ENCODE measurements at regions not wholly inside any gene's neighbourhood (a gene's known extent, or its start where the extent isn't known, plus 50 kb on each side); places are given as distances from the start of the nearest gene placed in this dataset.

- Mint-ChIP-seq H3K4me1 (no peaks in the 10 kb centered on the region), H3K27me3 (ENCODE audit: low read depth in 3 of 3) (peaks cover 0 to 2% (median 0%) of the 10 kb centered on the region in 3 donors), H3K4me3 (no peak overlapping the region), H3K27ac (no peak overlapping the region), H3K9me3 (no peaks in the 10 kb centered on the region), H3K36me3 (no peaks in the 10 kb centered on the region)
- DNase-seq, result no peak
Observed at GRCh38 chr5:168179192-168179593, 112.3 kb upstream of the WWC1 start.

DNA sequence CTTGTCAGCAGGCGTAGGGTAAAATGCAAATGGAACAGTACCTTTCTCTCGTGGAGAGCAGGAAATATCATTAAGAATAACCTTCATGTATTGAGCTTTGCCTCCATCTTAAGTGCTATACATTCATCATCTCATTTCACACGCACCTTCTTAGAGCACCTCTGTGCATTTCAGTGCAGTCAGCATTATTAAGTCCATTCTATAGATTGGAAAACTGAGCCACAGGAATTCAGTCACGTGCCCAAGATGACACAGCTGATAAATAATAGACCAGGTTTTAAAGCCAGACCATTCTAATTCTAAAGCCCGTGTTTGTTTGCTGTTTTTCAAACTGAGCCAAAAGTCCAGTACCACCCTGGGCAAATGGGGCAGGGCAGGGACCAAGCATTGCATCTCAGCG lies 109.2 kb upstream of the WWC1 start:
- Mint-ChIP-seq H3K27me3 (ENCODE audit: low read depth in 3 of 3) (peaks cover 0 to 4% (median 2%) of the 10 kb centered on the region in 3 donors), H3K9me3 (no peaks in the 10 kb centered on the region), H3K4me3 (no peak overlapping the region), H3K4me1 (no peaks in the 10 kb centered on the region), H3K36me3 (no peaks in the 10 kb centered on the region), H3K27ac (no peak overlapping the region)
- DNase-seq, result no peak

GRCh38 chr5:168184103-168184502 lies 107.3 kb upstream of the WWC1 start:
- no peaks in the 10 kb centered on the region for H3K9me3 Mint-ChIP-seq
- no peak overlapping the region for H3K4me3 Mint-ChIP-seq
- H3K27ac Mint-ChIP-seq, result no peak overlapping the region
- no peak for DNase-seq
- peaks cover 0 to 5% (median 2%) of the 10 kb centered on the region in 3 donors for H3K27me3 Mint-ChIP-seq (ENCODE audit: low read depth in 3 of 3)
- H3K36me3 Mint-ChIP-seq, result no peaks in the 10 kb centered on the region
- no peaks in the 10 kb centered on the region for H3K4me1 Mint-ChIP-seq

DNA sequence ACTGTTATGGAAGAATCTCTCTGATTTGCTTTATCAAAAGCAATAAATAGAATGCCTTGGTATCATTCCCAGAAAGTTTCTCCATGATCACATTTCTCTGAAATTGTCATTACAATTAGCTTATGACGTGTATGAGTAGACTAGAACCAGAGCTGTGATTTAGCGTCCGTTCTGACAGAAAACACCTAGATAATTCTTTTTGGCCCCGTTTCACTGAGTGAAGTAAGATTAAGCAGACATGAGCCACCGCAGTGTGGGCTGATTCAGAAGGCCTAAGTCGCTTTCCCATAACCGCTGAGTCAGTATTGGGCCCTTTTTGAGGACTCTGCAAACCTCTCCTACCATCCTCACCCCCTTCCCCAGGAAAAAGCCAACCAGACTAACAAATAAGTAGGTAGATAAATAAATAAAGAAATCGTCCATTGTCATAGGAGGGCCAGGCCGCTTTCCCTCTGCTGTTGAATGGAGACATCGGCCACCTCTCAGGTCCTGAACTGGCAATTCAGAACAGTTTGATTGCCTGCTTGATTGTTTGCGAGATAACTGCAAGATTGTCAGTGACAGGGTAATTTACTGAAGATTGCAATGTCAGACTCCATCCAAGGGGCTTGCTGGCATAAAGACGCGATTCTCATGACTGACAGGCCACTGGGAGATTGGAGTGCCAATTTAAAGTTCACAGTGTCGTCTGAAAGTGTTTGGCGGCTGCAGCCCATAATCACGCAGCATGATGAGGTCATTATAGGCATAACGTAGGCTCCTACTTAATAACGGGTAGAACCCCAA lies 105.0 kb upstream of the WWC1 start:
- H3K4me1 Mint-ChIP-seq, result no peaks in the 10 kb centered on the region
- H3K27ac Mint-ChIP-seq, result no peak overlapping the region
- peaks cover 0 to 6% (median 2%) of the 10 kb centered on the region in 3 donors for H3K27me3 Mint-ChIP-seq (ENCODE audit: low read depth in 3 of 3)
- no peak overlapping the region for H3K4me3 Mint-ChIP-seq
- H3K36me3 Mint-ChIP-seq, result no peaks in the 10 kb centered on the region
- DNase-seq, result no peak
- peaks cover 0 to 3% (median 0%) of the 10 kb centered on the region in 6 donors for H3K9me3 Mint-ChIP-seq

DNA sequence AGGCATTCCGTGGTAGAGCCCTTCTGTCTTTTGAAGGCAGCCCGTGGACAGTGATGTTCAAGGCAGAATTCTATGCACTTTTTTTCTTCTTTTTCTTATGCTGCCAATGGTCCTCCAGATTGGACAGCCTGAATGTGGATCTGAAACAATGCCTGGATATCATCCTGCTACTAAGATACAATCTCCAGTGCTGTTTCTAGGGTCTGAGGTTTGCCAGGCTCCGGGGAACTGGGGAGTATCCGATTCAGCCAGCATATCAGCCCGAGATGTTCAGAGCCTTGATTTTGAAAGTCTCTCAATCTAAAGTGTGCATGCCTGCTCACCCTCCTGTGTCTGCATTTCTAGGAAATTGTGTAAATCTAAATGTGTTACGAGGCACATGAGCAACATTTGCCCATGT lies 103.8 kb upstream of the WWC1 start:
- Mint-ChIP-seq H3K27ac (no peak overlapping the region), H3K4me3 (no peak overlapping the region), H3K36me3 (no peaks in the 10 kb centered on the region), H3K27me3 (ENCODE audit: low read depth in 3 of 3) (peaks cover 0 to 9% (median 2%) of the 10 kb centered on the region in 3 donors), H3K4me1 (no peaks in the 10 kb centered on the region), H3K9me3 (peaks cover 0 to 3% (median 0%) of the 10 kb centered on the region in 6 donors)
- DNase-seq, result no peak

- Mint-ChIP-seq H3K4me1 (no peaks in the 10 kb centered on the region), H3K27ac (no peak overlapping the region), H3K27me3 (ENCODE audit: low read depth in 3 of 3) (peaks cover 0 to 9% (median 0%) of the 10 kb centered on the region in 3 donors), H3K9me3 (peaks cover 0 to 3% (median 0%) of the 10 kb centered on the region in 6 donors), H3K4me3 (no peak overlapping the region), H3K36me3 (no peaks in the 10 kb centered on the region)
- DNase-seq, result no peak
Observed at GRCh38 chr5:168188182-168188581, 103.3 kb upstream of the WWC1 start.

DNA sequence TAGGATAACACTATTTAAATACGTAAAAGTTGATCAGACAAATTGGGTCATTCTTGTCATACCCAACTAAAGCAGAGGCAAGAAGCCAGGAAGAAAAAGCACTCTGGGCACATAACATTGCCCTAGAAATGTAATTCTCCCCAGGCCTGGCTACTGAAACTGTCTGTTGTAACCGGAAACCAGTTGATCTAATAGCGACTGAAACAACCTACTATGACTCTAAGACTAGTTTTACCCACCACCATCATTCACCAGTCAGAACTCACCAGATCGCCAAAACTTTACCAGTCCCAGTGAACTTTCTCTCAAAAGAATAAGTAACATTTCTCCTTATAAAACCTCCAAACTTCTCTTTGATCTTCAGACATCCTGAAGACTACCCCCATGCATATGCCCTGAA lies 99.3 kb upstream of the WWC1 start:
- H3K4me3 Mint-ChIP-seq, result no peak overlapping the region
- no peaks in the 10 kb centered on the region for H3K36me3 Mint-ChIP-seq
- DNase-seq, result no peak
- H3K9me3 Mint-ChIP-seq, result peaks cover 0 to 3% (median 0%) of the 10 kb centered on the region in 6 donors
- H3K27me3 Mint-ChIP-seq (ENCODE audit: low read depth in 3 of 3), result peaks cover 0 to 6% (median 0%) of the 10 kb centered on the region in 3 donors
- H3K27ac Mint-ChIP-seq, result no peak overlapping the region
- H3K4me1 Mint-ChIP-seq, result no peaks in the 10 kb centered on the region

GRCh38 chr5:168193493-168194250 lies 97.8 kb upstream of the WWC1 start:
- no peak for DNase-seq
- Mint-ChIP-seq H3K27me3 (ENCODE audit: low read depth in 3 of 3) (peaks cover 0 to 4% (median 2%) of the 10 kb centered on the region in 3 donors), H3K4me1 (no peaks in the 10 kb centered on the region), H3K27ac (no peak overlapping the region), H3K9me3 (peaks cover 0 to 3% (median 0%) of the 10 kb centered on the region in 6 donors), H3K36me3 (no peaks in the 10 kb centered on the region), H3K4me3 (no peak overlapping the region)

DNA sequence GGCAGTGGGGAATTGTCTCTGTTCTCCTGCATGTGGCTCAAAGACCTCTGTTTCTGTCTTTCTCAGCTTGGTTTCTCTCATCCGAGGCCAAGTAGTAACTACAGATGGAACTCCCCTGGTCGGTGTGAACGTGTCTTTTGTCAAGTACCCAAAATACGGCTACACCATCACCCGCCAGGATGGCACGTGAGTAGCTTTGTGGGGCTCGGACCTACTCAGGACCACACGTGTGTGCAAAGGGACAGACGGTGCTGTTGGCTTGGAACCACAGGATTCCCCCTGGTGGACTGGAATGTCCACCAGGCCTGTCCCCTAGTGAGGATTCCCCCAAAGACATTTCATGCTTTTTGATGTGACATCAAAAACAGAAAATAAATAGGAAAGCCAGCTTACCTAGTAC lies 96.3 kb upstream of the WWC1 start:
- H3K36me3 Mint-ChIP-seq, result no peaks in the 10 kb centered on the region
- H3K4me1 Mint-ChIP-seq, result no peaks in the 10 kb centered on the region
- peaks cover 0 to 10% (median 2%) of the 10 kb centered on the region in 3 donors for H3K27me3 Mint-ChIP-seq (ENCODE audit: low read depth in 3 of 3)
- H3K27ac Mint-ChIP-seq, result no peak overlapping the region
- no peak for DNase-seq
- H3K9me3 Mint-ChIP-seq, result peaks cover 0 to 3% (median 0%) of the 10 kb centered on the region in 6 donors
- no peak overlapping the region for H3K4me3 Mint-ChIP-seq

DNA sequence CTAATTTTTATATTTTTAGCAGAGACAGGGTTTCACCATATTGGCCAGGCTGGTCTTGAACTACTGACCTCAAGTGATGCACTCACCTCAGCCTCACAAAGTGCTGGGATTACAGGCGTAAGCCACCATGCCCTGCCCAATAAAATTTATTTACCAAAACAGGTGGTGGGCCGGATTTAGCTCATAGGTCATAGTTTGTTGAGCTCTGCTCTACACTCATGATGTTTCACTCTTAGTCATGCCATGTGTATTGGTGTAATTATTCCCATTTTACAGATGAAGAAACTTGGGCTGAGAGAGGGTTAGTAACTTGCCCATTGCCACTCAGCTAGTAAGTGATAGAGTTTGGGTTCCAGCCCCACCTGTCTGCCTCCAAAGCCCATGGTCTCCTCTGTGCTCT lies 93.1 kb upstream of the WWC1 start:
- Mint-ChIP-seq H3K36me3 (no peaks in the 10 kb centered on the region), H3K9me3 (no peaks in the 10 kb centered on the region), H3K27ac (no peak overlapping the region), H3K4me1 (no peaks in the 10 kb centered on the region), H3K27me3 (ENCODE audit: low read depth in 3 of 3) (peaks cover 0 to 6% (median 2%) of the 10 kb centered on the region in 3 donors), H3K4me3 (no peak overlapping the region)
- no peak for DNase-seq

DNA sequence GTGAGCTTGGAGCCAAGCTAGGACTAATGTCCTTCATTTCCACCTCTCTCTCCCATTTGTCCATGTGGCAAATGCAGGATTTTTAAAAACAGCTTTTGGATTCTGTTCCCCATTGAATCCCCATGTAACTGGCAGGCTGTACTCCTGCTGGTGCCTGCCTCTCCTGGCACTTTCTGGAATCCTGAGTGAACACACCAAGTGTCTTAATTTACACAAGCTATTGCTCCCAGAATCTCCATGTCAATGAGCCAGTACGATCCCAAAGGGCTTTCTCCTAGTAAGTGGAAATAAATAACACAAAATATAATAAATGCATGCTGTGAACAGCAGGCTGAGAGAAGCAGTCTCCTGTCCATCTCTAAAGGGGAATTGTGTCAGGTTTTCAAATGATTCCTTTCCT lies 88.4 kb upstream of the WWC1 start:
- no peak for DNase-seq
- Mint-ChIP-seq H3K27me3 (ENCODE audit: low read depth in 3 of 3) (peaks cover 0 to 14% (median 4%) of the 10 kb centered on the region in 3 donors), H3K27ac (no peak overlapping the region), H3K36me3 (no peaks in the 10 kb centered on the region), H3K4me3 (no peak overlapping the region), H3K9me3 (no peaks in the 10 kb centered on the region), H3K4me1 (no peaks in the 10 kb centered on the region)

GRCh38 chr5:168204165-168204564 lies 87.3 kb upstream of the WWC1 start:
- Mint-ChIP-seq H3K36me3 (no peaks in the 10 kb centered on the region), H3K9me3 (no peaks in the 10 kb centered on the region), H3K4me3 (no peak overlapping the region), H3K27me3 (ENCODE audit: low read depth in 3 of 3) (peaks cover 0 to 14% (median 2%) of the 10 kb centered on the region in 3 donors), H3K4me1 (no peaks in the 10 kb centered on the region), H3K27ac (no peak overlapping the region)
- no peak for DNase-seq

- no peaks in the 10 kb centered on the region for H3K36me3 Mint-ChIP-seq
- DNase-seq, result no peak
- no peaks in the 10 kb centered on the region for H3K4me1 Mint-ChIP-seq
- no peak overlapping the region for H3K27ac Mint-ChIP-seq
- no peak overlapping the region for H3K4me3 Mint-ChIP-seq
- H3K27me3 Mint-ChIP-seq (ENCODE audit: low read depth in 3 of 3), result peaks cover 0 to 8% (median 3%) of the 10 kb centered on the region in 3 donors
- H3K9me3 Mint-ChIP-seq, result no peaks in the 10 kb centered on the region
Observed at GRCh38 chr5:168207450-168208029, 83.9 kb upstream of the WWC1 start.
